GM12875 (cell line): ENCODE measurements at regions not wholly inside any gene's neighbourhood (a gene's known extent, or its start where the extent isn't known, plus 50 kb on each side); places are given as distances from the start of the nearest gene placed in this dataset.

Source experiments
- H3K4me3 ChIP-seq: one replicate; pipeline ENCODE4 v1.5.1; 2011; ENCODE audit warnings: low read depth, low read length, control low read depth
- TF ChIP-seq, protein P1 (sequence below): IDR thresholded peaks from 2 replicates; pipeline ENCODE4 v1.5.1; 2011; ENCODE audit warnings: low read depth, mild to moderate bottlenecking, control low read depth, inconsistent platforms, low read length, moderate library complexity, borderline replicate concordance; ENCODE audit not compliant: insufficient read depth

DNA sequence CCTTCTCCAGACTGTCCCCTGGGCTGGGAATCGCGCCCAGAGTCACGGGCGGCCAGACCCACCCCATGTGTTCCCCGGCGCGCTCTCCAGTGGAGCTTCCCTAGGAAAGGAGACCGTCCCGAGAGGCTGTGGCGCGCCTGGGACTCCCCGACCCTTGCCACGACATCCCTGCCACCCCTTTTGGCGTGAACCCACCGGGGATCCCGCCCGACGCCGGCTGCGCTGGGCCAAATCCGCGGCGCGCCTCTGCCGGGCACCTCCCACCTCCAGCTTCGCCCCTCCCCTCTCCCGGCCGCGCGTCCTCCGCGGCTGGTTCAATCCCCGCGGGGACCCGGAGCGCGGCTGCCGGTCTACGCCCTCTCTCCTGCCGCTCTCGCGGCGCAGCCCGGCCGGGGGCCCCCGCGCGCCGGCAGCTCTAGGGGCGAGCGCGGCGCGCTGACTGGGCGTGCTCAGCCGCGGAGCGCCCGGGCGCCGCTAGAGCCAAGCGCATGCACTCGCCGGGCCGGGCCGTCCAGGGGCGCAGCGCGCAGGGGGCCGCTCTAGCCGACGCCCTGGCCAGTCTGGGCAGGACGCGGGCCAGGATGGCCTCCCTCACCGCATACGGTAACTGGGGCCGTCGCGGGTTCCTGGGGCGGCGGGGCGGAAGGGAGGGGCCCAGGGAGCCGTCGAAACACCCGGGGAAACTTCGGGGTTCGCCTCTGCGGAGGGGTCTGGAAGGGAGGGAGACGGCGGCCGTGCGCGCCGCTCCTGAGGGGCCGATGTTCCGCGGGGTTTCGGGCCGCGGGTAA, 77.4 kb upstream of the ANO4 start:
- TF ChIP-seq, protein P1, sequence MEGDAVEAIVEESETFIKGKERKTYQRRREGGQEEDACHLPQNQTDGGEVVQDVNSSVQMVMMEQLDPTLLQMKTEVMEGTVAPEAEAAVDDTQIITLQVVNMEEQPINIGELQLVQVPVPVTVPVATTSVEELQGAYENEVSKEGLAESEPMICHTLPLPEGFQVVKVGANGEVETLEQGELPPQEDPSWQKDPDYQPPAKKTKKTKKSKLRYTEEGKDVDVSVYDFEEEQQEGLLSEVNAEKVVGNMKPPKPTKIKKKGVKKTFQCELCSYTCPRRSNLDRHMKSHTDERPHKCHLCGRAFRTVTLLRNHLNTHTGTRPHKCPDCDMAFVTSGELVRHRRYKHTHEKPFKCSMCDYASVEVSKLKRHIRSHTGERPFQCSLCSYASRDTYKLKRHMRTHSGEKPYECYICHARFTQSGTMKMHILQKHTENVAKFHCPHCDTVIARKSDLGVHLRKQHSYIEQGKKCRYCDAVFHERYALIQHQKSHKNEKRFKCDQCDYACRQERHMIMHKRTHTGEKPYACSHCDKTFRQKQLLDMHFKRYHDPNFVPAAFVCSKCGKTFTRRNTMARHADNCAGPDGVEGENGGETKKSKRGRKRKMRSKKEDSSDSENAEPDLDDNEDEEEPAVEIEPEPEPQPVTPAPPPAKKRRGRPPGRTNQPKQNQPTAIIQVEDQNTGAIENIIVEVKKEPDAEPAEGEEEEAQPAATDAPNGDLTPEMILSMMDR: no peak
- H3K4me3 ChIP-seq: no peak overlapping the region

DNA sequence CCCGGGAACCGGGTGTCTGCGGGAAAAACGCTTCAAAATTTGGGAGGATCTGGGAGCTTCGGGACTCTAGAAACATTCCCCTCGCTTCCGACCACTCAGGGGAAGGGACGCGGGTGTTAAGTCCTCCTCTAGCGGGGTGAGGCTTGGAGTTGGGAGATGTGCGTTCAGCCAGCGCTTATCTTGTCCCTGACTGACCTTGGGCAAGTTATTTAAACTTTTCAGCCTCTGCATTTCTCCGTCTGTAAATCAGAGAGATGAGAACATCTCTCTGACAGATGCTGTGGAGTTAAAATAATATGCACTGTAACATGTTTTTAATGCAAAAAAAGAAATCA, 76.9 kb upstream of the ANO4 start:
- H3K4me3 ChIP-seq: no peak overlapping the region
- TF ChIP-seq, protein P1: no peak

DNA sequence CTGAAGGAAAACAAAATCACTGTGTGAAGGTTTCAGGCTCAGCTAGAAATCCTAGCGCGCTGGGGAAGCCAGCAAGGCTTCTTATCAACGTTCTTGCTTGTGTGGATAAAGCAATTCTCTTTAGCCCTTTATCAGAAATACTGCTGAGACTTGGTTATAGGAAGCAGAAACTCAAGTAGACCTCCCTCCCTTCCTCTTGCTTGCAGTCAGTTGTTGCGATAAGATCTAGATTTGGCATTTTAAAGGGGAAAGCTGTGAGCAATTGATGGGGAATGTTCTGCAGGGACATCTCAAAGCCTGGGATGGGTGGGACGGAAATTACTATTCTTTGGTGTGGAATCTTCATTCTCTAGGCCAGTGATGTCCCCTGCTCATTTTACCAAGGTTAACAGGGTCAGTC, 76.4 kb upstream of the ANO4 start:
- TF ChIP-seq, protein P1: no peak
- H3K4me3 ChIP-seq: no peak overlapping the region

DNA sequence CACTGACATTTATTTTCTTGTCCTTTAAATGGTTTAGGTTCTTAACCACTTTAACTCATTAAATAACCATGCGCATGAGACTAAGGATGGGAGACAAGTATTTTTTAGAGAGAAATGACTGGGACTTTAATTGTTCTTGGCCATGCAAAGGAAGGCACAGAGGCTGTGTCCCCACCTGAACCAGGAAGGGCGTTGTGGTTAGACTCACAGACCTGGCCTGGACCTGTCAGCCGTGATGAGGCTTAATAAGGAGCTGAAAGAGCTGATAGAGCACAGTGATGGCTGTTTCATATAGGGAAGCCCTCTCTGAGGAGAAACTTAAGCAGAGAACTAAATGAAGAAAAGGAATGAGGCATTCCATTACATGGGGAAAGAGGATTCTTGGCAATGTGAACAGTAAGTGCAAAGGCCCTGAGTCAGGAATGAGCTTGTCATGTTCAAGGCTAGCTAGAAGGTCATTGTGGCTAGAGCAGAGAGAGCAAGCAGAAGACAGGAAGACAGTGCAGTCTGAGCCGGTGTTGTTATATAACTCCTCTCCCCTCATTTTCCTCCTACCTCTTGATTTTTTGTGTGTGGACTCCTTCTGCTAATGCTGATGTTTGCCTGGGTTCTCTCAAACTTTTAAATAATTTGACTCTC, 74.4 kb upstream of the ANO4 start:
- H3K4me3 ChIP-seq: no peak overlapping the region
- TF ChIP-seq, protein P1: no peak

DNA sequence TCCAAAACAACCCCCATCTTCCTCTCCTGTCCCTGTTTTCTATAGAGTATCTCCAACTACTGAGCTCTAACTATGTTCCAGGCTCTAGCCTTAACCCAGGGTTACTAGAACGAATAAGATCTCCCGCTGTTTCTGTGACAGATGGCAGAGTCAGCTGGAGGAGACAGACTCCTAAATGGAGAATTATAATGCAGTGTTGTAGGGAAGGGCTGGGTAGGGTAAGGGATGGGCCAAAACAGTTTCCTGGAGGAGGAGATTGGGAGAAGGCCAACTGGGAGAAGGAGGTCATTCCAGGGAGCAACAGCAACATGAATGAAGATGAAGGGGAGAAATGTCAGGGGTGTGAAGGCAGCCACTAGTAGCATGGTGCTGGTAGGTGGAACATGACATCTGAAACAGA, 73.4 kb upstream of the ANO4 start:
- TF ChIP-seq, protein P1: no peak
- H3K4me3 ChIP-seq: no peak overlapping the region

DNA sequence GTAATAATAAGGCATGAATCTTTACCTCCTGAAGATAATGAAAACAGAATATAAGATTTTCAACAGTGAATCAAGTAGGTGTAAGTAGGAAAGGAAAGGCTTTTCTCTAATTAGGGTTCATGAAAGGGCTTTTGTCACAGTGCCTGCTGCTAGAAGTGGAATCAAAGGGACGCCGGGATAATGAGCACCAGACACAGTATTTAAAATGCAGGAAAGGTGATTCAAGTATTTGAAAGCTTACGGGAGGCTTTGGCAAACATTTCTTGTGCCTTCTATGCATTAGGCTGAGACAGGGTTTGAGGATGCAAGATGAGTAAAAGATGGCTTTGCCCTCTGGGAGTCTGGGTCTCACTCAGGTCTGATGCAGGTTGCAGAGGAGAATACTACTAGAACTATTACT, 70.5 kb upstream of the ANO4 start:
- TF ChIP-seq, protein P1: no peak
- no peak overlapping the region for H3K4me3 ChIP-seq
